ENCODE measurements at regions not wholly inside any gene's neighbourhood (a gene's known extent, or its start where the extent isn't known, plus 50 kb on each side); places are given as distances from the start of the nearest gene placed in this dataset.
"Not testable (repeated sequence)": the region's sequence is repeated elsewhere in the genome, so short reads cannot be mapped to it uniquely, and the experiment has no call there.

DNA sequence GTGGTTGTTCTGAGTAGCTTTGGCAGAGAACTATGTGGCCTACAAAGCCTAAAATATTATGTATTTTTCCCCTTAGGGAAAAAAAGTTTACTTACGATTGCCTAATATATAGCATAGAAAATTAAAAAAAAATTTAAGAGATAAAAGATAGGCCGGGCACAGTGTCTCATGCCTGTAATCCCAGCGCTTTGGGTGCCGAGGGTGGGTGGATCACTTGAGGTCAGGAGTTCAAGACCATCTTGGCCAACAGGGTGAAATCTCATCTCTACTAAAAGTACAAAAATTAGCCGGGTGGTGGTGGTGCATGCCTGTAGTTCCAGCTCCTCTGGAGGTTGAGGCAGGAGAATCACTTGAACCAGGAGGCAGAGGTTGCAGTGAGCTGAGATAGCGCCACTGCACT is 439.2 kb upstream of the KLF6 start:
- intact Hi-C loops (cut with DNase I): no loop called here
- no peak for ATAC-seq
- no peak overlapping the region for H3K27ac ChIP-seq (ENCODE audit: low read length)
- H3K9me3 ChIP-seq (ENCODE audit: control insufficient read depth, low read length): no peaks in the 10 kb centered on the region
- H3K4me1 ChIP-seq (ENCODE audit: control insufficient read depth, insufficient read depth, low read length): no peaks in the 10 kb centered on the region
- 97% methylated on average over 6 of the region's 6 CpGs for WGBS
- no peaks in the 10 kb centered on the region for H3K27me3 ChIP-seq (ENCODE audit: control insufficient read depth, insufficient read depth)
- no peak for DNase-seq
- no peak overlapping the region for H3K4me3 ChIP-seq (ENCODE audit: low read length)

DNA sequence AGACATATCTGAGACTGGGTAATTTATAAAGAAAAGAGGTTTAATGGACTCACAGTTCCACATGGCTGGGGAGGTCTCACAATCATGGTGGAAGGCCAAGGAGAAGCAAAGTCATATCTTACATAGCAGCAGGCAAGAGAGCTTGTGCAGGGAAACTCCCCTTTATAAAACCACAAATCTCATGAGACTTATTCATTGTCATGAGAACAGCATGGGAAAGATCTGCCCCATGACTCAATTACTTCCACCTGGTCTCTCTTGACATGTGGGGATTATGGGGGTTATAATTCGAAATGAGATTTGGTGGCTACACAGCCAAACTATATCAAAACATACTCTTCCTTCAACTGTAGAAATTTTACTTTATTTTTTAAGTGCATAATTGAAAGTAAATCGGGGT is 436.3 kb upstream of the KLF6 start:
- ATAC-seq; H3K27me3 ChIP-seq (ENCODE audit: control insufficient read depth, insufficient read depth); H3K4me3 ChIP-seq (ENCODE audit: low read length); H3K27ac ChIP-seq (ENCODE audit: low read length); H3K9me3 ChIP-seq (ENCODE audit: control insufficient read depth, low read length); DNase-seq; H3K4me1 ChIP-seq (ENCODE audit: control insufficient read depth, insufficient read depth, low read length); intact Hi-C loops (cut with DNase I): not testable (repeated sequence)
- 93% methylated on average over 2 of the region's 2 CpGs for WGBS

DNA sequence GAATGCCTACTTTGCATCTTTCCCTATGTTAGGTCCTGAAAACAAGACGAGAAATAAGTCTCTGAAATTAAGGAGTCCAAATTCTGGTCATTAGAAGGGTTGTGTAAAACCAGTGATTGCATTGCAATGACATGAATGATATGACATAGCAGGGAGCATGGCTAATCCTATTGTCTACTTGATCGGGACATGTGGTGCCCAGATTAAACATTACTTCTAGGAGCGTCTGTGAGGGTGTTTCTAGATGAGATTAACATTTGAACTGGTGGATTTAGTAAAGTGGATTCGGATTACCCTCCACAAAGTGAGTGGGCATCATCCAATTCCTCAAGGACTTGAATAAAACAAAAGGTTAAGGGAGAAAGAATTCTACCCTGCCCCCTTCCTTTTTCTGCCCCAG is 434.9 kb upstream of the KLF6 start:
- no peaks in the 10 kb centered on the region for H3K9me3 ChIP-seq (ENCODE audit: control insufficient read depth, low read length)
- no peak overlapping the region for H3K27ac ChIP-seq (ENCODE audit: low read length)
- H3K4me1 ChIP-seq (ENCODE audit: control insufficient read depth, insufficient read depth, low read length): no peaks in the 10 kb centered on the region
- ATAC-seq (no peak), DNase-seq (no peak)
- WGBS: 96% methylated on average over 4 of the region's 4 CpGs
- H3K27me3 ChIP-seq (ENCODE audit: control insufficient read depth, insufficient read depth): no peaks in the 10 kb centered on the region
- no peak overlapping the region for H3K4me3 ChIP-seq (ENCODE audit: low read length)
- intact Hi-C loops (cut with DNase I): no loop called here

- 65% methylated on average over 9 of the region's 9 CpGs for WGBS
- no peaks in the 10 kb centered on the region for H3K4me1 ChIP-seq (ENCODE audit: control insufficient read depth, insufficient read depth, low read length)
- H3K4me3 ChIP-seq (ENCODE audit: low read length): no peak overlapping the region
- H3K27ac ChIP-seq (ENCODE audit: low read length): no peak overlapping the region
- H3K27me3 ChIP-seq (ENCODE audit: control insufficient read depth, insufficient read depth): no peaks in the 10 kb centered on the region
- no peaks in the 10 kb centered on the region for H3K9me3 ChIP-seq (ENCODE audit: control insufficient read depth, low read length)
- ATAC-seq (peak in 1 of 2 donors; percentile 47), DNase-seq (no peak)
- intact Hi-C loops (cut with DNase I): no loop called here
Observed at GRCh38 chr10:4217653-4218052, 432.6 kb upstream of the KLF6 start.

- intact Hi-C loops (cut with DNase I): no loop called here
Observed at GRCh38 chr10:4217187-4217586, 432.2 kb upstream of the KLF6 start.

DNA sequence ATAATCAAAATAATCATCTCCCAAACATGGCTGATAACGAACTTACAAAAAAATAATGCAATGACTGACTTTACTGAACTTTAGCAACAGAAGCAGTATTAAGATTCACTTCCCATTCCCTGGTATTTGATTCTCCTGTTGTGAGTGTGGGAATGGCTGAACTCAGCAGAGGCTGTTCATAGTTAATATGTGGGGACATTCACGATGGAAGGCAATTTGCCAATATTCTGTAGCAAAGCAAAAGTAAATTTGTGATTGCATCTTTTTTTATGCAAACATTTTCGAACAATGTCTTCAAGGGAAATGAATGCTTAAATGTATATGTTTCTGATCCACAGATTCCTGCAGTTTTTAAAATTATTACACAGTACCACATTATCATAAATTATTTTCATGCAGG is 431.7 kb upstream of the KLF6 start:
- no peak for ATAC-seq
- no peaks in the 10 kb centered on the region for H3K9me3 ChIP-seq (ENCODE audit: control insufficient read depth, low read length)
- DNase-seq: no peak
- no peaks in the 10 kb centered on the region for H3K27me3 ChIP-seq (ENCODE audit: control insufficient read depth, insufficient read depth)
- intact Hi-C loops (cut with DNase I): no loop called here
- WGBS: 53% methylated on average over 3 of the region's 3 CpGs
- no peaks in the 10 kb centered on the region for H3K4me1 ChIP-seq (ENCODE audit: control insufficient read depth, insufficient read depth, low read length)
- H3K4me3 ChIP-seq (ENCODE audit: low read length): no peak overlapping the region
- H3K27ac ChIP-seq (ENCODE audit: low read length): no peak overlapping the region

More at GRCh38 chr10:4217187-4217586, 432.2 kb upstream of the KLF6 start:
- Histone ChIP-seq H3K9me3 (ENCODE audit: control insufficient read depth, low read length) (no peaks in the 10 kb centered on the region), H3K27me3 (ENCODE audit: control insufficient read depth, insufficient read depth) (no peaks in the 10 kb centered on the region), H3K4me3 (ENCODE audit: low read length) (no peak overlapping the region), H3K27ac (ENCODE audit: low read length) (no peak overlapping the region), H3K4me1 (ENCODE audit: control insufficient read depth, insufficient read depth, low read length) (no peaks in the 10 kb centered on the region)
- whole genome bisulfite sequencing: 70% methylated on average over 5 of the region's 5 CpGs
- DNase-seq (no peak), ATAC-seq (no peak)

GRCh38 chr10:4215963-4216575 is 431.1 kb upstream of the KLF6 start:
- Histone ChIP-seq H3K27ac (ENCODE audit: low read length) (no peak overlapping the region), H3K27me3 (ENCODE audit: control insufficient read depth, insufficient read depth) (no peaks in the 10 kb centered on the region), H3K4me1 (ENCODE audit: control insufficient read depth, insufficient read depth, low read length) (no peaks in the 10 kb centered on the region), H3K9me3 (ENCODE audit: control insufficient read depth, low read length) (no peaks in the 10 kb centered on the region), H3K4me3 (ENCODE audit: low read length) (no peak overlapping the region)
- 69% methylated on average over 4 of the region's 4 CpGs for WGBS
- DNase-seq (peak in 1 of 3 donors; percentile 52), ATAC-seq (no peak)
- intact Hi-C loops (cut with DNase I): no loop called here

- DNase-seq (no peak), ATAC-seq (no peak)
- 80% methylated on average over 4 of the region's 4 CpGs for WGBS
- Histone ChIP-seq H3K27me3 (ENCODE audit: control insufficient read depth, insufficient read depth) (no peaks in the 10 kb centered on the region), H3K9me3 (ENCODE audit: control insufficient read depth, low read length) (no peaks in the 10 kb centered on the region), H3K27ac (ENCODE audit: low read length) (no peak overlapping the region), H3K4me3 (ENCODE audit: low read length) (no peak overlapping the region), H3K4me1 (ENCODE audit: control insufficient read depth, insufficient read depth, low read length) (no peaks in the 10 kb centered on the region)
- intact Hi-C loops (cut with DNase I): no loop called here
Observed at GRCh38 chr10:4215485-4215884, 430.5 kb upstream of the KLF6 start.

GRCh38 chr10:4214908-4215307 is 429.9 kb upstream of the KLF6 start:
- H3K4me1 ChIP-seq (ENCODE audit: control insufficient read depth, insufficient read depth, low read length): no peaks in the 10 kb centered on the region
- no peaks in the 10 kb centered on the region for H3K9me3 ChIP-seq (ENCODE audit: control insufficient read depth, low read length)
- H3K4me3 ChIP-seq (ENCODE audit: low read length): no peak overlapping the region
- H3K27me3 ChIP-seq (ENCODE audit: control insufficient read depth, insufficient read depth): no peaks in the 10 kb centered on the region
- ATAC-seq: peak in 1 of 2 donors; percentile 61
- WGBS: 75% methylated on average over 1 of the region's 1 CpG
- intact Hi-C loops (cut with DNase I): no loop called here
- DNase-seq: no peak
- H3K27ac ChIP-seq (ENCODE audit: low read length): no peak overlapping the region

- ATAC-seq: no peak
- no peak overlapping the region for H3K4me3 ChIP-seq (ENCODE audit: low read length)
- intact Hi-C loops (cut with DNase I): no loop called here
- H3K9me3 ChIP-seq (ENCODE audit: control insufficient read depth, low read length): no peaks in the 10 kb centered on the region
- 96% methylated on average over 4 of the region's 4 CpGs for WGBS
- H3K4me1 ChIP-seq (ENCODE audit: control insufficient read depth, insufficient read depth, low read length): no peaks in the 10 kb centered on the region
- no peak overlapping the region for H3K27ac ChIP-seq (ENCODE audit: low read length)
- H3K27me3 ChIP-seq (ENCODE audit: control insufficient read depth, insufficient read depth): no peaks in the 10 kb centered on the region
- no peak for DNase-seq
Observed at GRCh38 chr10:4213441-4213840, 428.4 kb upstream of the KLF6 start.

- DNase-seq (no peak), ATAC-seq (no peak)
- intact Hi-C loops (cut with DNase I): no loop called here
- WGBS: 94% methylated on average over 2 of the region's 2 CpGs
- Histone ChIP-seq H3K9me3 (ENCODE audit: control insufficient read depth, low read length) (no peaks in the 10 kb centered on the region), H3K4me1 (ENCODE audit: control insufficient read depth, insufficient read depth, low read length) (no peaks in the 10 kb centered on the region), H3K4me3 (ENCODE audit: low read length) (no peak overlapping the region), H3K27me3 (ENCODE audit: control insufficient read depth, insufficient read depth) (no peaks in the 10 kb centered on the region), H3K27ac (ENCODE audit: low read length) (no peak overlapping the region)
Observed at GRCh38 chr10:4212111-4212630, 427.2 kb upstream of the KLF6 start.

- H3K4me1 ChIP-seq (ENCODE audit: control insufficient read depth, insufficient read depth, low read length): peaks cover 2% of the 10 kb centered on the region
- no peak overlapping the region for H3K4me3 ChIP-seq (ENCODE audit: low read length)
- H3K27ac ChIP-seq (ENCODE audit: low read length): no peak overlapping the region
- no peaks in the 10 kb centered on the region for H3K9me3 ChIP-seq (ENCODE audit: control insufficient read depth, low read length)
- ATAC-seq: no peak
- no peaks in the 10 kb centered on the region for H3K27me3 ChIP-seq (ENCODE audit: control insufficient read depth, insufficient read depth)
- DNase-seq: no peak
- intact Hi-C loops (cut with DNase I): no loop called here
- 66% methylated on average over 5 of the region's 5 CpGs for WGBS
Observed at GRCh38 chr10:4208499-4208898, 423.5 kb upstream of the KLF6 start.
